Fibroblast of skin of right quadriceps (primary cell): ENCODE measurements at regions not wholly inside any gene's neighbourhood (a gene's known extent, or its start where the extent isn't known, plus 50 kb on each side); places are given as distances from the start of the nearest gene placed in this dataset.

Experiments
- DNase-seq: peaks from one replicate; pipeline ENCODE4 v3.0.0-alpha.2; 2013

GRCh38 chr3:84439476-84439875 is 519.3 kb upstream of the CADM2 start:
- no peak for DNase-seq

GRCh38 chr3:84440291-84440690 is 518.5 kb upstream of the CADM2 start:
- DNase-seq = no peak

GRCh38 chr3:84442533-84442932 is 516.3 kb upstream of the CADM2 start:
- no peak for DNase-seq

- DNase-seq = no peak
Measured at GRCh38 chr3:84444726-84445521, 513.9 kb upstream of the CADM2 start.

GRCh38 chr3:84487296-84487695 is 471.5 kb upstream of the CADM2 start:
- DNase-seq = no peak

GRCh38 chr3:84504761-84505160 is 454.0 kb upstream of the CADM2 start:
- no peak for DNase-seq

GRCh38 chr3:84510007-84510406 is 448.8 kb upstream of the CADM2 start:
- DNase-seq = no peak

- no peak for DNase-seq
Measured at GRCh38 chr3:84522893-84523292, 435.9 kb upstream of the CADM2 start.

GRCh38 chr3:84536916-84537315 is 421.9 kb upstream of the CADM2 start:
- no peak for DNase-seq

GRCh38 chr3:84538597-84538996 is 420.2 kb upstream of the CADM2 start:
- no peak for DNase-seq

- DNase-seq = no peak
Measured at GRCh38 chr3:84547207-84547606, 411.6 kb upstream of the CADM2 start.

GRCh38 chr3:84547971-84548970 is 410.5 kb upstream of the CADM2 start:
- DNase-seq = peak; percentile 18

- no peak for DNase-seq
Measured at GRCh38 chr3:84555629-84556028, 403.2 kb upstream of the CADM2 start.

GRCh38 chr3:84566256-84566655 is 392.5 kb upstream of the CADM2 start:
- DNase-seq = no peak

GRCh38 chr3:84567796-84568195 is 391.0 kb upstream of the CADM2 start:
- DNase-seq = no peak

- DNase-seq = no peak
Measured at GRCh38 chr3:84573962-84574361, 384.8 kb upstream of the CADM2 start.

GRCh38 chr3:84586427-84586826 is 372.4 kb upstream of the CADM2 start:
- DNase-seq = no peak

GRCh38 chr3:84600703-84601225 is 358.0 kb upstream of the CADM2 start:
- DNase-seq = no peak

- DNase-seq = no peak
Measured at GRCh38 chr3:84601303-84601702, 357.5 kb upstream of the CADM2 start.

- DNase-seq = no peak
Measured at GRCh38 chr3:84621823-84622222, 337.0 kb upstream of the CADM2 start.

- DNase-seq = no peak
Measured at GRCh38 chr3:84634668-84635067, 324.1 kb upstream of the CADM2 start.

- no peak for DNase-seq
Measured at GRCh38 chr3:84637272-84637671, 321.5 kb upstream of the CADM2 start.

- DNase-seq = no peak
Measured at GRCh38 chr3:84666468-84666867, 292.3 kb upstream of the CADM2 start.

GRCh38 chr3:84679211-84679610 is 279.6 kb upstream of the CADM2 start:
- DNase-seq = no peak
